GM13976 (cell line): ENCODE measurements at regions not wholly inside any gene's neighbourhood (a gene's known extent, or its start where the extent isn't known, plus 50 kb on each side); places are given as distances from the start of the nearest gene placed in this dataset.

Experiments used
- DNase-seq: peaks from one replicate; pipeline ENCODE4 v3.0.0; 2012; ENCODE audit warnings: low spot score
- CTCF ChIP-seq: IDR thresholded peaks from 2 replicates; pipeline ENCODE4 v1.5.1; 2012; ENCODE audit warnings: borderline replicate concordance, mild to moderate bottlenecking; ENCODE audit not compliant: insufficient read depth; ENCODE audit errors: extremely low read depth, missing control alignments, control extremely low read depth
- in situ Hi-C: fragments of 300-500 bp; cut with MboI; formaldehyde crosslinking; loops from one replicate; pipeline ENCODE4 v1.12.0; 2022; ENCODE audit warnings: low sequenced_read_pairs, mixed read lengths, inconsistent platforms; ENCODE audit not compliant: unreplicated experiment

GRCh38 chr2:34353509-34354113, 754.5 kb upstream of the FAM98A start:
- in situ Hi-C loops, result no loop called here
- no peak for DNase-seq
- TF ChIP-seq CTCF, result no peak

- DNase-seq, result no peak
- in situ Hi-C loops, result no loop called here
Measured at GRCh38 chr2:34349527-34349926, 750.4 kb upstream of the FAM98A start.

GRCh38 chr2:34345030-34345429, 745.9 kb upstream of the FAM98A start:
- no peak for DNase-seq
- in situ Hi-C loops, result no loop called here
- no peak for TF ChIP-seq CTCF

More at GRCh38 chr2:34349527-34349926, 750.4 kb upstream of the FAM98A start:
- TF ChIP-seq CTCF, result no peak

- no peak for TF ChIP-seq CTCF
- in situ Hi-C loops, result no loop called here
- DNase-seq, result no peak
Measured at GRCh38 chr2:34340307-34340706, 741.2 kb upstream of the FAM98A start.

DNA sequence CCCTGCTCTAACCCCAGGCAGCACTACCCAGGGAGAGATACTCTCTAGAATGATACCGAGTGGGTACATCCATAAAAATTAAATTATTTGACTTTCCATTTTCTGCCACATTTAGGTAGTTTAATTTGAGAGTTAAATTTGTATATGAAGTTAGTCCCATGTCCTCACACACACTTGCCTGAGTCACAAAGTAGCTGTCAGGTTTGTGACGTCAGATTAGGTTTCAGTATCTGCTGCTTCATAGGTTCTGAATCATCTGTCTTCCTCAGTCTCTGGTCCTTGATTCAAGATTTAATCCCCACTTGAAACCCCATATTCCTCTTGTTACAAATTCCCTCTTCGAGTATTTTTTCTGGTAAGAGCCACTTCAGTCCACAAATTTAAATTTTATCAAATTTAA, 738.6 kb upstream of the FAM98A start:
- TF ChIP-seq CTCF, result no peak
- in situ Hi-C loops, result no loop called here
- no peak for DNase-seq

GRCh38 chr2:34332813-34333212, 733.7 kb upstream of the FAM98A start:
- in situ Hi-C loops, result no loop called here
- no peak for TF ChIP-seq CTCF
- DNase-seq, result no peak

DNA sequence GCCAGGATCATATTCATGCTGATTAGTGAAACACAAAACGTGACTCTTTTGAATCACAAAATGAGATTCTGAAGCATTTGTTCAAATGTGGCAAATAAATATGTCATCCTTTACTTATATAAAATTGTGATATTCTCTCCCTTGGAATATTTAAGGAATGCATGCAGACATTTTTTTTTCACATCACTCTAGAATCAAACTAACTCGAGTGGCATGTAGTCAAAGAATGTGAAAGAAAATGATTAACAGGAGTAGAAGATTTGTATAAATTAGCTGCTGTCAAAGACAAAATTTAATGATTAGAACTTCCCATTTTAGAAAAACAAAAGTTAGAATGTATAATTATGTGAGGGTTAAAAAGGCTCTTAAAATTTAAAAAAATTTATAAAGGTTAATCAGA, 721.0 kb upstream of the FAM98A start:
- in situ Hi-C loops, result no loop called here
- DNase-seq, result no peak
- TF ChIP-seq CTCF, result no peak
